Body of pancreas (tissue), 4 donors: ENCODE measurements at regions not wholly inside any gene's neighbourhood (a gene's known extent, or its start where the extent isn't known, plus 50 kb on each side); places are given as distances from the start of the nearest gene placed in this dataset.
A peak's percentile ranks its signal among the peaks of the same experiment; 100 is the strongest.

Experiments
- ATAC-seq: fragments of 150-250 bp; one replicate; pipeline ENCODE4 v1.9.1; 2016
- DNase-seq, 4 donors: peaks; one replicate each; pipeline ENCODE4 v3.0.0-alpha.2; 2019
- H3K27ac ChIP-seq, 4 donors: fragments of 200-600 bp; sonication (generic); 1 replicate in 3 of 4; 2 replicates in 1 of 4; pipeline versions ENCODE4 v1.5.1 to v1.6.1; 2016 to 2019; ENCODE audit warnings: mild to moderate bottlenecking in 1 of 4, mixed read lengths in 1 of 4, moderate library complexity in 1 of 4
- H3K27me3 ChIP-seq, 2 donors: fragments of 200-600 bp; sonication (generic); one replicate each; pipeline ENCODE4 v1.6.0; 2016; ENCODE audit warnings: mild to moderate bottlenecking in 1 of 2
- H3K36me3 ChIP-seq, 2 donors: fragments of 200-600 bp; sonication (generic); replicated peaks in 1 of 2; 2 replicates each; pipeline ENCODE4 v1.5.1; 2016; ENCODE audit warnings: low read depth in 2 of 2; ENCODE audit not compliant: insufficient read depth in 1 of 2
- H3K4me1 ChIP-seq: fragments of 200-600 bp; sonication (generic); one replicate; pipeline ENCODE4 v1.6.0; 2016
- H3K4me3 ChIP-seq, 2 donors: fragments of 200-600 bp; sonication (generic); 1 replicate in 1 of 2; 2 replicates in 1 of 2; pipeline ENCODE4 v1.5.1; 2016 to 2019
- H3K9me3 ChIP-seq, 3 donors: fragments of 200-600 bp; sonication (generic); 1 replicate in 2 of 3; 2 replicates in 1 of 3; pipeline ENCODE4 v1.5.1; 2016
- CTCF ChIP-seq, 7 experiments: fragments of 450-650 bp in 4 of 7; fragments of 200-600 bp in 3 of 7; sonication (generic) in 3 of 7; IDR thresholded peaks; one replicate each; pipeline ENCODE4 v1.5.1; 2016 to 2019; ENCODE audit warnings: antibody characterized with exemption in 7 of 7
- POLR2A ChIP-seq, 3 donors: fragments of 450-650 bp; IDR thresholded peaks; one replicate each; pipeline ENCODE4 v1.6.1; 2016; ENCODE audit warnings: antibody characterized with exemption in 3 of 3, mild to moderate bottlenecking in 2 of 3
- WGBS, 2 donors: methylation state at CpG; one replicate each; pipeline ENCODE4 v1.1.5; 2017; 5-methylcytosine and 5-hydroxymethylcytosine counted together
- intact Hi-C: fragments of 100-400 bp; cut with DNase I; formaldehyde crosslinking; loops from one replicate; pipeline ENCODE4 v1.15.1; 2023

GRCh38 chr14:54172114-54172513 is 215.5 kb upstream of the BMP4 start:
- TF ChIP-seq CTCF (IDR thresholded peaks at IDR 0.05) (no peak), POLR2A (IDR thresholded peaks at IDR 0.05) (no peak)
- Histone ChIP-seq H3K27me3 (no peaks in the 10 kb centered on the region), H3K4me1 (no peaks in the 10 kb centered on the region), H3K9me3 (no peaks in the 10 kb centered on the region), H3K4me3 (no peak overlapping the region), H3K36me3 (no peaks in the 10 kb centered on the region), H3K27ac (no peak overlapping the region)
- 57 to 73% methylated on average over 3 of the region's 3 CpGs for WGBS, 2 donors
- DNase-seq (no peak), ATAC-seq (no peak)
- intact Hi-C loops = loop anchor here (5.0 kb wide), 1 partner anchor 630 kb away; no protein-coding TSS in a partner anchor

GRCh38 chr14:54172562-54172961 is 215.9 kb upstream of the BMP4 start:
- WGBS, 2 donors = 36 to 50% methylated on average over 3 of the region's 3 CpGs
- DNase-seq (no peak), ATAC-seq (no peak)
- intact Hi-C loops = loop anchor here (5.0 kb wide), 1 partner anchor 630 kb away; no protein-coding TSS in a partner anchor
- no peaks in the 10 kb centered on the region for H3K9me3 ChIP-seq
- no peaks in the 10 kb centered on the region for H3K27me3 ChIP-seq
- no peak overlapping the region for H3K27ac ChIP-seq
- TF ChIP-seq CTCF (IDR thresholded peaks at IDR 0.05) (no peak), POLR2A (IDR thresholded peaks at IDR 0.05) (no peak)
- H3K4me3 ChIP-seq = no peak overlapping the region
- no peaks in the 10 kb centered on the region for H3K36me3 ChIP-seq
- no peaks in the 10 kb centered on the region for H3K4me1 ChIP-seq

- H3K4me3 ChIP-seq = no peak overlapping the region
- TF ChIP-seq POLR2A (IDR thresholded peaks at IDR 0.05) = no peak
- no peak for TF ChIP-seq CTCF (IDR thresholded peaks at IDR 0.05)
- H3K36me3 ChIP-seq = no peaks in the 10 kb centered on the region
- WGBS, 2 donors = 62 to 64% methylated on average over 2 of the region's 2 CpGs
- no peaks in the 10 kb centered on the region for H3K4me1 ChIP-seq
- ATAC-seq (peak; percentile 24), DNase-seq (no peak)
- H3K27ac ChIP-seq = no peak overlapping the region
- intact Hi-C loops = loop anchor here (5.0 kb wide), 1 partner anchor 632 kb away; no protein-coding TSS in a partner anchor
- H3K27me3 ChIP-seq = no peaks in the 10 kb centered on the region
- H3K9me3 ChIP-seq = no peaks in the 10 kb centered on the region
These were observed 217.2 kb upstream of the BMP4 start for GRCh38 chr14:54173802-54174201.

GRCh38 chr14:54174457-54174856 is 217.8 kb upstream of the BMP4 start:
- TF ChIP-seq POLR2A (IDR thresholded peaks at IDR 0.05) (no peak), CTCF (IDR thresholded peaks at IDR 0.05) (no peak)
- Histone ChIP-seq H3K27me3 (no peaks in the 10 kb centered on the region), H3K4me1 (no peaks in the 10 kb centered on the region), H3K27ac (no peak overlapping the region), H3K4me3 (no peak overlapping the region), H3K36me3 (no peaks in the 10 kb centered on the region), H3K9me3 (no peaks in the 10 kb centered on the region)
- DNase-seq = no peak
- no peak for ATAC-seq
- WGBS, 2 donors = 78 to 90% methylated on average over 1 of the region's 1 CpG
- intact Hi-C loops = loop anchor here (5.0 kb wide), 1 partner anchor 632 kb away; no protein-coding TSS in a partner anchor

- ATAC-seq (peak; percentile 68), DNase-seq (peak; percentile 67 to 75 (median 70))
- H3K4me3 ChIP-seq = no peak overlapping the region
- no peaks in the 10 kb centered on the region for H3K9me3 ChIP-seq
- H3K27me3 ChIP-seq = no peaks in the 10 kb centered on the region
- WGBS, 2 donors = 1 to 3% methylated on average over 4 of the region's 4 CpGs
- no peaks in the 10 kb centered on the region for H3K4me1 ChIP-seq
- peak; percentile 71 to 87 (median 81) for TF ChIP-seq CTCF (IDR thresholded peaks at IDR 0.05)
- TF ChIP-seq POLR2A (IDR thresholded peaks at IDR 0.05) = no peak
- no peaks in the 10 kb centered on the region for H3K36me3 ChIP-seq
- intact Hi-C loops = no loop called here
- H3K27ac ChIP-seq = no peak overlapping the region
These were observed 218.8 kb upstream of the BMP4 start for GRCh38 chr14:54175298-54175942.
